Naive B cell (primary cell): ENCODE measurements at regions not wholly inside any gene's neighbourhood (a gene's known extent, or its start where the extent isn't known, plus 50 kb on each side); places are given as distances from the start of the nearest gene placed in this dataset.
A peak's percentile ranks its signal among the peaks of the same experiment; 100 is the strongest.

Experiments
- ATAC-seq, 2 donors: fragments of 150-1000 bp; cut with Tn5 transposase; 2 replicates each; pipeline ENCODE4 v1.10.0; 2021; ENCODE audit warnings: low read depth in 2 of 2, mild to moderate bottlenecking in 2 of 2, moderate library complexity in 2 of 2
- DNase-seq: peaks from one replicate; pipeline ENCODE4 v3.0.0; 2022
- H3K27ac Mint-ChIP-seq, 6 donors: one replicate each; pipeline ENCODE4 v1.8.0; 2020 to 2022; ENCODE audit warnings: mild to moderate bottlenecking in 6 of 6, mixed read lengths in 6 of 6, moderate library complexity in 5 of 6, inconsistent platforms in 2 of 6
- H3K27me3 Mint-ChIP-seq, 3 donors: one replicate each; pipeline ENCODE4 v1.8.0; 2021 to 2022; ENCODE audit warnings: mixed read lengths in 3 of 3, mild to moderate bottlenecking in 1 of 3
- H3K36me3 Mint-ChIP-seq, 2 donors: one replicate each; pipeline ENCODE4 v1.8.0; 2020 to 2022; ENCODE audit warnings: mixed read lengths in 2 of 2, inconsistent platforms in 1 of 2, mild to moderate bottlenecking in 1 of 2
- H3K4me1 Mint-ChIP-seq, 3 donors: one replicate each; pipeline ENCODE4 v1.8.0; 2020 to 2022; ENCODE audit warnings: mixed read lengths in 3 of 3, inconsistent platforms in 1 of 3, mild to moderate bottlenecking in 1 of 3, moderate library complexity in 1 of 3
- H3K4me3 Mint-ChIP-seq, 8 donors: one replicate each; pipeline ENCODE4 v1.8.0; 2020 to 2022; ENCODE audit warnings: mild to moderate bottlenecking in 8 of 8, mixed read lengths in 8 of 8, moderate library complexity in 8 of 8, inconsistent platforms in 2 of 8
- H3K9me3 Mint-ChIP-seq, 7 donors: one replicate each; pipeline ENCODE4 v1.8.0; 2020 to 2022; ENCODE audit warnings: mixed read lengths in 7 of 7, mild to moderate bottlenecking in 5 of 7, inconsistent platforms in 2 of 7, moderate library complexity in 1 of 7

GRCh38 chr13:82627183-82627582, 1255.1 kb downstream of the SLITRK1 start:
- no peaks in the 10 kb centered on the region for H3K36me3 Mint-ChIP-seq
- ATAC-seq (no peak), DNase-seq (no peak)
- peaks cover 0 to 3% (median 0%) of the 10 kb centered on the region in 7 donors for H3K9me3 Mint-ChIP-seq
- no peaks in the 10 kb centered on the region for H3K27me3 Mint-ChIP-seq
- H3K4me1 Mint-ChIP-seq = no peaks in the 10 kb centered on the region
- H3K4me3 Mint-ChIP-seq = no peak overlapping the region
- no peak overlapping the region for H3K27ac Mint-ChIP-seq

GRCh38 chr13:82625717-82626116, 1256.6 kb downstream of the SLITRK1 start:
- H3K27ac Mint-ChIP-seq = no peak overlapping the region
- peaks cover 0 to 2% (median 0%) of the 10 kb centered on the region in 7 donors for H3K9me3 Mint-ChIP-seq
- ATAC-seq (no peak), DNase-seq (no peak)
- H3K4me3 Mint-ChIP-seq = no peak overlapping the region
- H3K27me3 Mint-ChIP-seq = no peaks in the 10 kb centered on the region
- H3K4me1 Mint-ChIP-seq = no peaks in the 10 kb centered on the region
- H3K36me3 Mint-ChIP-seq = no peaks in the 10 kb centered on the region

- H3K4me3 Mint-ChIP-seq = no peak overlapping the region
- no peaks in the 10 kb centered on the region for H3K27me3 Mint-ChIP-seq
- peaks cover 0 to 4% (median 2%) of the 10 kb centered on the region in 7 donors for H3K9me3 Mint-ChIP-seq
- H3K4me1 Mint-ChIP-seq = no peaks in the 10 kb centered on the region
- ATAC-seq = no peak
- H3K36me3 Mint-ChIP-seq = no peaks in the 10 kb centered on the region
- DNase-seq = no peak
- H3K27ac Mint-ChIP-seq = no peak overlapping the region
Observed at GRCh38 chr13:82615043-82615442, 1267.2 kb downstream of the SLITRK1 start.

GRCh38 chr13:82614086-82614485, 1268.2 kb downstream of the SLITRK1 start:
- Mint-ChIP-seq H3K4me3 (peak overlapping the region in 1 of 8 donors; percentile 52), H3K27me3 (no peaks in the 10 kb centered on the region), H3K36me3 (no peaks in the 10 kb centered on the region), H3K4me1 (no peaks in the 10 kb centered on the region), H3K9me3 (peaks cover 0 to 5% (median 4%) of the 10 kb centered on the region in 7 donors), H3K27ac (no peak overlapping the region)
- DNase-seq (no peak), ATAC-seq (no peak)

DNA sequence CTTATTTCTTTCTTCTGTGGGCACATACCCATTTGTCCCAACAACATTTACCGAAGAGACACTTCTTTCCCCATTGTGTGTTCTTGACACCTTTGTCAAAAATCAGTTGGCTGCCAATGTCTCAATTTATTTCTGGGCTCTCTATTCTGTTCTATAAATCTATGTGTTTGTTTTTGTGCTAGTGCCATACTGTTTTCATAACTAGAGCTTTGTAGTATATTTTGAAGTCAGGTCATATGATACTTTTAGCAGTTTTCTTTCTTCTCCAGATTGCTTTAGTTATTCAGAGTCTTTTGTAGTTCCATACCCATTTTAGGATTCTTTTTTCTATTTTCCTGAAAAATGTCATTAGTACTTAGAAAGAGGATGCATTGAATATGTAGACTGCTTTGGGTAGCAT, 1276.3 kb downstream of the SLITRK1 start:
- Mint-ChIP-seq H3K36me3 (no peaks in the 10 kb centered on the region), H3K4me1 (no peaks in the 10 kb centered on the region), H3K27ac (no peak overlapping the region), H3K4me3 (no peak overlapping the region), H3K27me3 (no peaks in the 10 kb centered on the region), H3K9me3 (peaks cover 5 to 33% (median 22%) of the 10 kb centered on the region in 7 donors)
- ATAC-seq (no peak), DNase-seq (no peak)

GRCh38 chr13:82597747-82598146, 1284.5 kb downstream of the SLITRK1 start:
- H3K36me3 Mint-ChIP-seq = no peaks in the 10 kb centered on the region
- no peak overlapping the region for H3K27ac Mint-ChIP-seq
- peaks cover 5 to 20% (median 9%) of the 10 kb centered on the region in 7 donors for H3K9me3 Mint-ChIP-seq
- DNase-seq = no peak
- H3K27me3 Mint-ChIP-seq = no peaks in the 10 kb centered on the region
- ATAC-seq = no peak
- no peaks in the 10 kb centered on the region for H3K4me1 Mint-ChIP-seq
- H3K4me3 Mint-ChIP-seq = no peak overlapping the region

GRCh38 chr13:82593239-82593638, 1289.0 kb downstream of the SLITRK1 start:
- Mint-ChIP-seq H3K36me3 (no peaks in the 10 kb centered on the region), H3K4me3 (no peak overlapping the region), H3K4me1 (no peaks in the 10 kb centered on the region), H3K27ac (no peak overlapping the region), H3K9me3 (peaks cover 5 to 28% (median 9%) of the 10 kb centered on the region in 7 donors), H3K27me3 (no peaks in the 10 kb centered on the region)
- DNase-seq = no peak
- ATAC-seq = no peak

- H3K27me3 Mint-ChIP-seq = no peaks in the 10 kb centered on the region
- H3K4me1 Mint-ChIP-seq = no peaks in the 10 kb centered on the region
- DNase-seq (no peak), ATAC-seq (no peak)
- H3K36me3 Mint-ChIP-seq = peaks cover 0 to 5% of the 10 kb centered on the region in 2 donors
- peaks cover 7 to 22% (median 14%) of the 10 kb centered on the region in 7 donors for H3K9me3 Mint-ChIP-seq
- no peak overlapping the region for H3K27ac Mint-ChIP-seq
- no peak overlapping the region for H3K4me3 Mint-ChIP-seq
Observed at GRCh38 chr13:82571653-82572052, 1310.6 kb downstream of the SLITRK1 start.

DNA sequence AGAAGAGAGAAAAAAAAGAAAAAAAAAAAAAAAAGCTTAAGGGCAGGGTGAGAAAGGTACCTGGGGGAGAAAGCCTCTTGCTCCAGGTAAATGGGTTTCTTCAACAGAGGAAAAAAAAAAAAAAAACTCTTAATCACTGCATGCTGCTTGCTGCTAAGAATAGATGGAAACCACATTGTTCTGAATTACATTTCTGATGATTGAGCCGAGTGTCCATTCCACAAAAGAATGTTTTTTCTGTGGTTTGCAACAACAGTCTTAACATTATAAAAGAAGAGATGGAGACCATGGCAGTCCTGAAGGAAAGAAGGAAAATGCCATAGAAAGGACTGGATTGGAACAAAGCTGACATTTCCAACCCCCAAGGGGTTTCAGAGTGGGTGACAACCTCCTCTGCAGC, 1312.7 kb downstream of the SLITRK1 start:
- Mint-ChIP-seq H3K27me3 (no peaks in the 10 kb centered on the region), H3K4me1 (no peaks in the 10 kb centered on the region), H3K36me3 (no peaks in the 10 kb centered on the region), H3K4me3 (no peak overlapping the region), H3K9me3 (peaks cover 2 to 24% (median 11%) of the 10 kb centered on the region in 7 donors), H3K27ac (no peak overlapping the region)
- ATAC-seq = no peak
- DNase-seq = no peak

DNA sequence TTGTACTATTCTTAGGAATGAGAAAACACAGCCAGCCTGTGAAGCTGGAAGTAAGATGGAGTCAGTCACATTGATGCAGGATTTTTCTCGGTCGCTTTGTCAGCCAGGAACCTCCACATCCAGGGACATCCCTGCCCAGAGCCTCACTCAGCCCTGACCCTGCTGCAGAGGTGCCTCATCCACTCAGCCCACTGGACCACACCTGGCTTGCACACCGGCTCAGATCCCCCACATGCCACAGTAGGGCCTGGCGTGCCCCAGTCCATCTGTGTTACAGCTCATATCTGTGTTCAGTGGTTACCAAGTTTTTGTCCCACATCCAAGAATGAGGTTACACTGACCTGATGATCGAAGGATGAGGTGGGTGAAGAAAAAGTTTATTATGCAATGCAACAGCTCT, 1315.4 kb downstream of the SLITRK1 start:
- no peaks in the 10 kb centered on the region for H3K27me3 Mint-ChIP-seq
- H3K9me3 Mint-ChIP-seq = peaks cover 2 to 18% (median 6%) of the 10 kb centered on the region in 7 donors
- H3K4me1 Mint-ChIP-seq = no peaks in the 10 kb centered on the region
- no peak overlapping the region for H3K4me3 Mint-ChIP-seq
- ATAC-seq = no peak
- H3K36me3 Mint-ChIP-seq = no peaks in the 10 kb centered on the region
- no peak overlapping the region for H3K27ac Mint-ChIP-seq
- DNase-seq = no peak

DNA sequence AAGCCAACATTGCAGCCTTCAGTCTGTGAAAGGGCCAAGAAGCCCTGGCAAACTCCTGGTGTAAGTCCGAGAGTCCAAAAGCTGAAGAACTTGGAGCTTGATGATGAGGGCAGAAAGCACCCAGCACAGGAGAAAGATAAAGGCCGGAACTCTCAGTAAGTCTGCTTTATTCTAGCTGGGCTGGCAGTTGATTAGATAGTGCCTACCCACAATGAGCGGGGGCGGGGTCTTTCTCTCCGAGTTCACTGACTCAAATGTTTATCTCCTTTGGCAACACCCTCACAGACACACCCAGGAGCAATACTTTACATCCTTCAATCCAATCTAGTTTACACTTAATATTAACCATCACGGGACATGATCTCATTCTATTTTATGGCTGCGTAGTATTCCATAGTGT, 1317.1 kb downstream of the SLITRK1 start:
- peaks cover 2 to 13% (median 6%) of the 10 kb centered on the region in 7 donors for H3K9me3 Mint-ChIP-seq

DNA sequence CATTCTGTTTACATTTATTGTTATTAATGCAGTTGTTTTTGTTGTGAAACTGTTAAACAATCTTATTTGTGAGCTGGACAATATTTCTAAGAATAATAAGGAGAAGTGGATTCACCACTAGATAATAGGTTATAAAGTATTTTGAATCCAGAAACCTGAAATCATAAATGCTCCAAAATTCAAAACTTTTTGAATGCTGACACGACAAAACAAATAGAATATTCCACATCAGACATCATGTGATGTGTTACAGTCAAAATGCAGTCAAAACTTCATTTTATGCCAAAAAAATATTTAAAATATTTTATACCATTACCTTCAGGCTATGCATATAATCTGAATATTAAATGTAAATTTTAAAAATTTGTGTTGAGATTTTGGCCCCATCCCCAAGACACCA, 1321.4 kb downstream of the SLITRK1 start:
- peaks cover 0 to 4% (median 0%) of the 10 kb centered on the region in 7 donors for H3K9me3 Mint-ChIP-seq
- no peak overlapping the region for H3K4me3 Mint-ChIP-seq
- DNase-seq (no peak), ATAC-seq (no peak)
- H3K27me3 Mint-ChIP-seq = no peaks in the 10 kb centered on the region
- H3K4me1 Mint-ChIP-seq = no peaks in the 10 kb centered on the region
- no peaks in the 10 kb centered on the region for H3K36me3 Mint-ChIP-seq
- H3K27ac Mint-ChIP-seq = no peak overlapping the region

More for the DNA sequence above, 1317.1 kb downstream of the SLITRK1 start:
- ATAC-seq (no peak), DNase-seq (no peak)
- Mint-ChIP-seq H3K27me3 (no peaks in the 10 kb centered on the region), H3K4me3 (no peak overlapping the region), H3K27ac (no peak overlapping the region), H3K36me3 (no peaks in the 10 kb centered on the region), H3K4me1 (no peaks in the 10 kb centered on the region)

DNA sequence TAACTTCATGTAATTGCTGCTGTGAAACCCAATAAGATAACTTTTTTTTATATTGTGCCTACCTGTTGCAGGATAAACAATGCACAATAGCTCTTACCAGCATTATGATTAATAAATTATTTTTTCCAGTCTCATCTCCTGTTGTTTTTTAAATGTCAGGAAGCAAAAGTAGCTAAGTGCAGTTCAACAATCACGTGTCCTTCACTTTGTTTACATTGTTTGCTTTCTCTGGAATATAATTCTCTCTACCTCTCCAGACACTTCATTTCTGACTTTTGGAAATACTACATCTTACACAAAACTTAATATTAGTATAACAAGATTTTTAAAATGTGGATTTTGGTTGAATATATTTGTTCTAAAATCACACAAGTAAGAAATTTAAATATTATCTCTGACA, 1359.4 kb downstream of the SLITRK1 start:
- Mint-ChIP-seq H3K27me3 (no peaks in the 10 kb centered on the region), H3K9me3 (peaks cover 0 to 3% (median 2%) of the 10 kb centered on the region in 7 donors), H3K27ac (no peak overlapping the region), H3K4me1 (no peaks in the 10 kb centered on the region), H3K36me3 (no peaks in the 10 kb centered on the region), H3K4me3 (no peak overlapping the region)
- DNase-seq = no peak
- no peak for ATAC-seq

DNA sequence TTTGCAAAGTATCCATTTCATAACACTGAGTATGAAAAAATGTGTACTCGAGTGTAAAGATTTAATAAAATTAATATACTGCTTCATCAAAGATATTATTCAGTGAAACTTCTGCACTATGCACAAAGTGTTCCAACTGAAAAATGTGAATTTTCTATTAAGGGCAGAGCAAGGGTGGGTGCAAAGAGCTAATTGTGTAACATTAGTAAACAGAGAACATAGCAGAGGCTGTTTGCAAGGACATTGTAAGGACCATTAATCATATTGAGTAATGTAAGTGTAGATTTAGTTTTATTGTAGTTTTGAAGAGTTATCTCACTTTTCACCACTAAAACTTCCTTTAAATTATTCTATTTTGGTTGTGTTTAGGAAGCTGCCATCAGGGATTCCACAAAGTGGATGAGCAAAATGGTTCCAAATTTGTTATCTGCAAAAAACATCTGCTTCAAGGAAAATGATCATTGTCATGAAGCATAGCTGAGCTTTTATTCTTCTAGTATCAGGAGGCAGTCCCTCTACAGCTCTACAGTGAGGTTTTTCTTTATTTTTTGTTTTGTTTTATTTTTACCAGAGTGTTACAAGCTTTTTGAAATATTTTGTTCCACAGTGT, 1375.4 kb downstream of the SLITRK1 start:
- Mint-ChIP-seq H3K27ac (no peak overlapping the region), H3K4me3 (no peak overlapping the region), H3K27me3 (no peaks in the 10 kb centered on the region), H3K4me1 (no peaks in the 10 kb centered on the region), H3K9me3 (peaks cover 0 to 7% (median 2%) of the 10 kb centered on the region in 7 donors), H3K36me3 (no peaks in the 10 kb centered on the region)
- DNase-seq (no peak), ATAC-seq (no peak)

GRCh38 chr13:82501834-82502233, 1380.4 kb downstream of the SLITRK1 start:
- no peaks in the 10 kb centered on the region for H3K36me3 Mint-ChIP-seq
- peaks cover 0 to 4% (median 2%) of the 10 kb centered on the region in 7 donors for H3K9me3 Mint-ChIP-seq
- H3K27ac Mint-ChIP-seq = no peak overlapping the region
- ATAC-seq = no peak
- H3K4me1 Mint-ChIP-seq = no peaks in the 10 kb centered on the region
- DNase-seq = no peak
- no peak overlapping the region for H3K4me3 Mint-ChIP-seq
- no peaks in the 10 kb centered on the region for H3K27me3 Mint-ChIP-seq
